ENCODE measurements at regions not wholly inside any gene's neighbourhood (a gene's known extent, or its start where the extent isn't known, plus 50 kb on each side); places are given as distances from the start of the nearest gene placed in this dataset.

DNA sequence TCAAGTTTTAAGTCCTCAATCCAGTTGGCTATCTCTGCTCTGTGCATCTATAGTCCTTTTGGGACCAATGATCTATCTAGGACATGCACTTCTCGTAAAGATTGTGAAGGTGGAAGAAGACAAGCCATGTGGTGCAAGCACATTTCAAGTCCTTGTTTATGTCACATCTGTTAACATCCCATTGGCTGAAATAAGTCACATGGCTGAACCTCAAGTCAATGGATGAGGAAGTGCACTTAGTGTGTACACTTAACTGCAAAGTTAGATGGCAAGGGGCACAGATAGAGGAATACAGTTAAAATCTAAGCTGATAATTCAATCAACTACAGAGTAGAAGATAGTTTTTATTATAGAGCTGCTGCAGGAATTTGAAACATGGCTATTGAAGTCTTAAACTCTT is 362.8 kb upstream of the TBX3 start:
- TF ChIP-seq, protein P1, sequence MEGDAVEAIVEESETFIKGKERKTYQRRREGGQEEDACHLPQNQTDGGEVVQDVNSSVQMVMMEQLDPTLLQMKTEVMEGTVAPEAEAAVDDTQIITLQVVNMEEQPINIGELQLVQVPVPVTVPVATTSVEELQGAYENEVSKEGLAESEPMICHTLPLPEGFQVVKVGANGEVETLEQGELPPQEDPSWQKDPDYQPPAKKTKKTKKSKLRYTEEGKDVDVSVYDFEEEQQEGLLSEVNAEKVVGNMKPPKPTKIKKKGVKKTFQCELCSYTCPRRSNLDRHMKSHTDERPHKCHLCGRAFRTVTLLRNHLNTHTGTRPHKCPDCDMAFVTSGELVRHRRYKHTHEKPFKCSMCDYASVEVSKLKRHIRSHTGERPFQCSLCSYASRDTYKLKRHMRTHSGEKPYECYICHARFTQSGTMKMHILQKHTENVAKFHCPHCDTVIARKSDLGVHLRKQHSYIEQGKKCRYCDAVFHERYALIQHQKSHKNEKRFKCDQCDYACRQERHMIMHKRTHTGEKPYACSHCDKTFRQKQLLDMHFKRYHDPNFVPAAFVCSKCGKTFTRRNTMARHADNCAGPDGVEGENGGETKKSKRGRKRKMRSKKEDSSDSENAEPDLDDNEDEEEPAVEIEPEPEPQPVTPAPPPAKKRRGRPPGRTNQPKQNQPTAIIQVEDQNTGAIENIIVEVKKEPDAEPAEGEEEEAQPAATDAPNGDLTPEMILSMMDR (IDR thresholded peaks at IDR 0.05), result no peak
- TF ChIP-seq POLR2A (IDR thresholded peaks at IDR 0.05), result no peak

Data from thyroid gland (tissue), 4 donors.